ENCODE measurements at regions not wholly inside any gene's neighbourhood (a gene's known extent, or its start where the extent isn't known, plus 50 kb on each side); places are given as distances from the start of the nearest gene placed in this dataset.

- DNase-seq, result no peak
Observed at GRCh38 chr9:80399606-80400005, 827.8 kb downstream of the TLE4 start.

GRCh38 chr9:80387828-80388227, 816.1 kb downstream of the TLE4 start:
- no peak for DNase-seq

- no peak for DNase-seq
Observed at GRCh38 chr9:80385246-80385645, 813.5 kb downstream of the TLE4 start.

- DNase-seq, result no peak
Observed at GRCh38 chr9:80383331-80383730, 811.6 kb downstream of the TLE4 start.

- DNase-seq, result no peak
Observed at GRCh38 chr9:80382211-80382891, 810.6 kb downstream of the TLE4 start.

- no peak for DNase-seq
Observed at GRCh38 chr9:80380301-80380700, 808.5 kb downstream of the TLE4 start.

- no peak for DNase-seq
Observed at GRCh38 chr9:80378669-80379293, 807.0 kb downstream of the TLE4 start.

GRCh38 chr9:80376180-80376579, 804.4 kb downstream of the TLE4 start:
- DNase-seq, result no peak

- DNase-seq, result no peak
Observed at GRCh38 chr9:80375477-80375876, 803.7 kb downstream of the TLE4 start.

- no peak for DNase-seq
Observed at GRCh38 chr9:80369641-80370040, 797.9 kb downstream of the TLE4 start.

- no peak for DNase-seq
Observed at GRCh38 chr9:80366626-80367025, 794.9 kb downstream of the TLE4 start.

GRCh38 chr9:80359941-80360881, 788.4 kb downstream of the TLE4 start:
- no peak for DNase-seq

- no peak for DNase-seq
Observed at GRCh38 chr9:80359291-80359690, 787.5 kb downstream of the TLE4 start.

GRCh38 chr9:80352967-80353366, 781.2 kb downstream of the TLE4 start:
- DNase-seq, result no peak

GRCh38 chr9:80351612-80352011, 779.8 kb downstream of the TLE4 start:
- no peak for DNase-seq

GRCh38 chr9:80326105-80326504, 754.3 kb downstream of the TLE4 start:
- no peak for DNase-seq

- DNase-seq, result no peak
Observed at GRCh38 chr9:80320916-80321315, 749.2 kb downstream of the TLE4 start.

- DNase-seq, result no peak
Observed at GRCh38 chr9:80320480-80320879, 748.7 kb downstream of the TLE4 start.

GRCh38 chr9:80305136-80305535, 733.4 kb downstream of the TLE4 start:
- no peak for DNase-seq

GRCh38 chr9:80294955-80295354, 723.2 kb downstream of the TLE4 start:
- no peak for DNase-seq

GRCh38 chr9:80294318-80294717, 722.6 kb downstream of the TLE4 start:
- DNase-seq, result no peak

- DNase-seq, result no peak
Observed at GRCh38 chr9:80292231-80292630, 720.5 kb downstream of the TLE4 start.

- no peak for DNase-seq
Observed at GRCh38 chr9:80285326-80285725, 713.6 kb downstream of the TLE4 start.

- DNase-seq, result no peak
Observed at GRCh38 chr9:80282766-80283165, 711.0 kb downstream of the TLE4 start.

All from Kasumi-1 (cell line).